CD4-positive, alpha-beta T cell treated with Interleukin-12 subunit alpha and Interleukin-12 subunit beta, for 1 hour (primary cell): ENCODE measurements at regions not wholly inside any gene's neighbourhood (a gene's known extent, or its start where the extent isn't known, plus 50 kb on each side); places are given as distances from the start of the nearest gene placed in this dataset.

ENCODE experiments used
- DNase-seq: peaks from one replicate; pipeline ENCODE4 v3.0.0-alpha.2; 2020

DNA sequence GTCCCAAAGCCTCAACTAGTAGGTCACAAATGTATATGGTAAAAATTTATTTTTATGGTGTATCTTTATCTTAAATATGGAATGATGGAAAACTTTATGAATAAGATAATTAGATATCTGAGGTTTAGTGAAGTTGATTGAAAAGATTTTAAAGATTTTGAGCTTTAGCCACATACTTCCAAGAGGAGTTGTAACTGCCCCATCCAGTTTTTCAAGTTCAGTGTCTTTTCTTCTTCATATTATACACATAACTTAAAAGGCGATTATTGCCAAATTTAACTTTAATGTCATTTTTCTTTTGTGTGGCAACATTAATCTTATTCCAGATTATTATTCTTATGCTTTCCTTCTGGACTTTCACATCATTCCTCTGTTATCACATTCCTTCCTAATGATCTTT, 266.4 kb downstream of the TINAG start:
- no peak for DNase-seq

GRCh38 chr6:54578261-54578660, 268.3 kb upstream of the FAM83B start:
- DNase-seq = no peak

- no peak for DNase-seq
These were observed 267.6 kb upstream of the FAM83B start for GRCh38 chr6:54579011-54579410.

GRCh38 chr6:54586251-54586650, 260.3 kb upstream of the FAM83B start:
- no peak for DNase-seq

GRCh38 chr6:54587277-54587676, 259.3 kb upstream of the FAM83B start:
- no peak for DNase-seq

DNA sequence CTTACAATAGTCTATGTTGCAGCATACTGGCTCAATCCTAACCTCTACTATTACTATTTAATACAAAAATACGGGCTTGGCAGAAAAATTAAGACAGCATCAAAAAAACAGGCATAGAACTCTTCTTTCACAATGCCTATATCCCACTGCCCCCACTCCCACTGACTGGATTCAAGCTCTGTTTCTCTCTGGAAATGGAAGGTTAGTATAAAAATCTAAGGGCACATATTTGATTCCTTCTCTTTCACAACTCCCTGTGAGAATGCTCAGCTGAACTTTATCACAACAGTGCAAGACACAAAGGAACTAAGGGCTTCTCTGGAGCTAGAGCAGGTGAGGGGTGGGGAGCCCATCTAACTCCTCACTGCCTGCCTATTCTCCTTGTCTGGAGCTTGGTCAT, 258.4 kb upstream of the FAM83B start:
- no peak for DNase-seq

GRCh38 chr6:54595844-54596243, 250.7 kb upstream of the FAM83B start:
- DNase-seq = no peak

DNA sequence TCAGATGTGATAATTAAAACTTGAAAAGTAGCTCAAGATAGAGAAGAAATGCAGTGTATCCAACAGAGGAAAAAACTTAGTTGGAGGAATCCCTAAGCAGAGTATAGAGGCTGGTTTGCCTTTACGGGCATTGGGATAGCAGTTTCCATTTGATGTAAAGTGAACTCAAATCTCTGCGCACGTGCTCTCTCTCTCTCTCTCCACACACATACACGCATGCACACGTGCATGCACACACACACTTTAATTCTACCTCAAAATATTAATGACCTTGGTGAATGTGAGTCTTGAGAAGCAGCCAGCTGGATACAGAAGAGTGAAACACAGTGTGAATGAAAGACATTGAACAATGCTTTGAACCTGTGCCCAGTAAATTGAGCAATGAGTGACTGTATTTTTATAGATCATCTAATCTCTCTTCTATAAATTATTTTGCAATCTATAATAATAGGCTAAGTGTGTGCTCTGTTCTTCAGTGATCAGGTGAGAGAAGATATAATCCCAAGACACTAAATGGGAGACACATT, 247.7 kb upstream of the FAM83B start:
- no peak for DNase-seq

DNA sequence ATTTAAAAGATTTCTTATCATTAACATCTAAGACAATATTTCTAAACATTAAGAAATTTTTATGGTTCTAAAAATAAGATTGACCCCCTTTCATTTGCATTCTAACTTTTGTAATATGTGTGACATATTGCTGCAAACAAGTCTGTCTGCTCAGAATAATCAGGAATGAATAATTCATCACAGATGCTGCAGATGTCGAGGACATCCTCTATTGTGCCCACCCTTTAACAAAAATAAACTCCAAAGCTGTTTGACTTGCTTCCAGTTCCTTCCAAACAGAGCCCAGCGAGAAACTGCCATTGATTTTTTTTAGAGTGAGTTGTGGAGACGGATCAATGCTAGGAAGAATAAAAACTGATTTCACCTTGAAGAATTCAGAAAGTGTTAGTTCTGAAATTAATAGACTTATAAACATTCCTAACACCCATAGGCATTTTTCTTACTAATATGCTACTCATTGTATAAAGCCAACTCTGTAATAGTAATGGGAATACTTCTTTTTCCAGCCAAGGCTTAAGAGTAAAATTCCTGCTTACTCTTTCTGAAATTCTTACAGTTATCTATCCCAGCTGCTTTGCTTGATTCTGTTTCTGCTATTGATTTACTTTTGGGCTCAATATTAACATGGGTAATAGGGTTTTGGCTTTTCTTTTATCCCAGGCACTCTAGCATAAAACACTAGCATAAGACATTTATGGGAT, 244.8 kb upstream of the FAM83B start:
- DNase-seq = no peak

- no peak for DNase-seq
These were observed 244.0 kb upstream of the FAM83B start for GRCh38 chr6:54602591-54602990.

DNA sequence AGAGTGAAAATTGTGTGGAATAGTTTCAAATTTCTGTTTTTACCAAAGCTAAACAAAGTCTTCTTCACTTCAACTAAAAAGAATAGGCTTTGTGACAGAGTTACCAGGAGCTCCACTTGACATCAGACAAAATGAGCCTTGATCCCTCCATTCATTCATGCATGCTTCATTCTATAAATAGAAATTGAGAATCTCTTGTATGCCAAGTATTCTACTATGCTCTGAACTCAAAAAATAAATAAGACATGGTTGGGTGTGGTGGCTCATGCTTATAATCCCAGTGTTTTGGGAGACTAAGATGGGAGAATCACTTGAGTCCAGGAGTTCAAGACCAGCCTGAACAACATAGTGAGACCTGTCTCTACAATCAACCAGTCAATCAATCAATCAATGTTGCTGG, 236.6 kb upstream of the FAM83B start:
- DNase-seq = no peak

DNA sequence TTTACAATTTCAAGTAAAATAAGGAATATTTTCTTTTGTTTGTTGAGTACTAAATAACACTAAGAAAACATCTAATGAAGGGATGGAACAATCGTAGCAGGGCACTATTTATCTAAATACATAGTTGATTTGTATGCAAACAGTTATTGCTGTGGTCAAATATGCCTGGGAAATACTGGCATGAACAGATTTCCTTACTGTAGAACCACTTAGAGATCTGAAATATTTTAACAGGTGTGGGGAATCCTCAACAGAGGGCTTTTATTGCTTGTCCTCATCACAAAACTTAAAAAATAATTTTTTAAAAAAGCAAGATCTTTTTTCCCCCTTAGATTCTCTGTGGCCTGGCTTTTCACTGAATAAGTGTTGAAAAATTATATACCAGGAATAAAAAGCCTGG, 233.0 kb upstream of the FAM83B start:
- no peak for DNase-seq

GRCh38 chr6:54614499-54615195, 231.9 kb upstream of the FAM83B start:
- no peak for DNase-seq

DNA sequence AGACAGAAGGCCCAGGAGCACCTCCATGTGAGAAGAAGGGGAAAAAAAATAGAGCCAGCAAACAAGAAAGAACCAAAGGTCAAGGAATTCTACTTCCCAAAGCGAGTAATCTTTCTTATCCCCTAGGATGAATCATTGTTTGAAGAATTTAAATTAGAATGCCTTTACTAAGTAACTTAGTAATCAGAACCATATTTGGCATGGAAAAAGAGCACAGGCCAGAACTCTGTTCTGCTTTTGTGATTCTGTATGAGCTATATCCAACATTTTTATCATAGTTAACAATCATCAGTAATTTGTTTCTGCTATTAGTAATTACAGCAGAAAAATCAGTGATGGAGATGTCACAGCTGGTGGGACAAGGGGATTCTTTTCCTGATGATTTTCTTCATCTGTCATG, 228.8 kb upstream of the FAM83B start:
- DNase-seq = no peak

DNA sequence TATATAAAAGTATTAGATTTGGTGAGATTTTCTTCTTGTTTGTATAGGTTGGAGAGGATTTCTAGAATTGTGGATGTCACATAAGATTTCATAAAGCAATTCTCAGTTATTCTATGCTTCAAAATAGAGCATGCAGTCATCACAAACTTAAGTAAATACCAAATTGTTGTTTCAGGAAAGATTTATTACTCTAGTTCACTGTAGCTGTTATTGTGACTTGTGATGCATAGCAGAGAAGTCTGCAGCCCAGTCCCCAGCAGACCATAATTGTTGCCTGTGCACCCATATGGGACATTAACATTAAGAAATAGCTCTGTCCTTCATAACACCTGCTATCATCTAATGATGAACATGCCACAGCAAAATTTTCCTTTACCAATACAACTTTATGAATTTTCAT, 228.0 kb upstream of the FAM83B start:
- DNase-seq = no peak

DNA sequence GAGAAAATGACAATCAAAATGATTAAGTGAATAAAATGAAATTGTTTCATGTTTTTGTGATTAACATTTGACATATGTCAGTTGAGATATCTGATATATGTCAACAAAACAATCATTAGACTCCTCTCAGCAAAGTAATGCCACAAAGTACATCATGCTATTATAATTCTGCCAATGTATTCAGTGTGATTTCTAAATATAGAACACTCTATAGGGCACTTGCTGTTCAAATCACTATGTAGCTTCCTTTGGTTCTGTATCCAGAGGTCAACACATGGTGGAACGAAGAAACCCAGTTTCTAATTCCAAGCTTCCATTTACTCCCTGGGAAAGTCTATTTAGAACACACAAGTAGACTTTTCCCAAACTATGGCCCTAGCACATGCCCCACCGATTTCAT, 227.5 kb upstream of the FAM83B start:
- no peak for DNase-seq

DNA sequence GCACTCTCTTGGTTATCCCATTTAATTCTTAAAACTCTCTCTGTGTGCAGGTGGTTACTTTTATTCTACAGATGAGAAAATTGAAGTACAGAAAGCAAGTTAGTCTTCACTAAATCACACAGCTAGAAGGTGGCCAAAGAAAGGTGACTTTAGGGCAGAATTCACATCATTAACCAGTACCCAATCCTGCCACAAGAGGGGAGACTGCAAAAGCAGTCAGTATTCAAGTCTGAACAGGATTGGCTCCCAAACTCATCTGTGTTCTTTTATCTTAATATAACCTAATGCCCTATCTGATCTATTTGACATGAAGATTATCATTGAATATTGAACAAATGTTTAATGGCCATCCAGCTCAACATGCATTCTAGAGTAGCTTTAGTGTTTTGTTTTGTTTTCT, 225.3 kb upstream of the FAM83B start:
- no peak for DNase-seq

GRCh38 chr6:54624216-54624615, 222.4 kb upstream of the FAM83B start:
- no peak for DNase-seq

DNA sequence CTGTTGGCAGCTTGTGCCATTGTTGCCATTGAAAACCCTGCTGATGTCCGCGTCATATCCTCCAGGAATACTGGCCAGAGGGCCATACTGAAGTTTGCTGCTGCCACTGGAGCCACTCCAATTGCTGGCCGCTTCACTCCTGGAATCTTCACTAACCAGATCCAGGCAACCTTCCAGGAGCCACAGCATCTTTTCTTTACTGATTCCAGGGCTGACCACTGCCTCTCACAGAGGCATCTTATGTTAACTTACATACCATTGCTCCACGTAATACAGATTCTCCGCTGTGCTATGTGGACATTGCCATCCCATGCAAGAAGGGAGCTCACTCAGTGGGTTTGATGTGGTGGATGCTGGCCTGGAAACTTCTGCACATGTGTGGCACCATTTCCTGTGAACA, 221.8 kb upstream of the FAM83B start:
- DNase-seq = no peak

- no peak for DNase-seq
These were observed 217.4 kb upstream of the FAM83B start for GRCh38 chr6:54629131-54629530.

GRCh38 chr6:54632984-54633565, 213.5 kb upstream of the FAM83B start:
- DNase-seq = no peak

DNA sequence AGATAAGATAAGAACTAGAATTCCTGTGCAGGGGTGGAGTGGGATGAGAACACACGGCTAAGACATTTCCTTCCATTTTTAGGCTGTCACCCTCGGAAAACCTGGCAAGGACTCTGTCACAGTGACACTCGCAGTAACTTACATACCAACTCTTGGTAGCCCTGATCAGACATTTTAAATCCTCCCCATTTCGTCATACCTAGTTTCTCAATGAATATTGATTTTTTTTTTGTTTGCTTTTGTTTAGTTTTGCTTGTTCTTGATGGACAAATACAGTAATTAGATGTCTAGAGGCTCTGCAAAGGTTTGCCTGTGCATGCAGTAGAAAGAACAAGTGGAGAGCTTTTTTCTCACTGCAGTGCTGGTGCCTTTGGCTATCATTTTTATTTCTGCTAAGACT, 213.0 kb upstream of the FAM83B start:
- no peak for DNase-seq

- no peak for DNase-seq
These were observed 205.7 kb upstream of the FAM83B start for GRCh38 chr6:54640911-54641310.
